IPS-15b (cell line): ENCODE measurements at regions not wholly inside any gene's neighbourhood (a gene's known extent, or its start where the extent isn't known, plus 50 kb on each side); places are given as distances from the start of the nearest gene placed in this dataset.

ENCODE experiments used
- H3K27me3 ChIP-seq: one replicate; pipeline ENCODE4 v1.6.1; 2013; ENCODE audit warnings: low read length; ENCODE audit not compliant: control insufficient read depth, insufficient read depth
- H3K36me3 ChIP-seq: one replicate; pipeline ENCODE4 v1.6.1; 2013; ENCODE audit warnings: low read length; ENCODE audit not compliant: control insufficient read depth, insufficient read depth
- H3K4me1 ChIP-seq: one replicate; pipeline ENCODE4 v1.6.1; 2013; ENCODE audit warnings: mild to moderate bottlenecking, low read length; ENCODE audit not compliant: control insufficient read depth, insufficient read depth
- H3K4me3 ChIP-seq: one replicate; pipeline ENCODE4 v1.5.1; 2013; ENCODE audit warnings: low read depth, low read length
- H3K9ac ChIP-seq: one replicate; pipeline ENCODE4 v1.6.1; 2013; ENCODE audit warnings: low read depth, mild to moderate bottlenecking, low read length
- H3K9me3 ChIP-seq: one replicate; pipeline ENCODE4 v1.6.1; 2013; ENCODE audit warnings: mild to moderate bottlenecking, low read length; ENCODE audit not compliant: control insufficient read depth, insufficient read depth

DNA sequence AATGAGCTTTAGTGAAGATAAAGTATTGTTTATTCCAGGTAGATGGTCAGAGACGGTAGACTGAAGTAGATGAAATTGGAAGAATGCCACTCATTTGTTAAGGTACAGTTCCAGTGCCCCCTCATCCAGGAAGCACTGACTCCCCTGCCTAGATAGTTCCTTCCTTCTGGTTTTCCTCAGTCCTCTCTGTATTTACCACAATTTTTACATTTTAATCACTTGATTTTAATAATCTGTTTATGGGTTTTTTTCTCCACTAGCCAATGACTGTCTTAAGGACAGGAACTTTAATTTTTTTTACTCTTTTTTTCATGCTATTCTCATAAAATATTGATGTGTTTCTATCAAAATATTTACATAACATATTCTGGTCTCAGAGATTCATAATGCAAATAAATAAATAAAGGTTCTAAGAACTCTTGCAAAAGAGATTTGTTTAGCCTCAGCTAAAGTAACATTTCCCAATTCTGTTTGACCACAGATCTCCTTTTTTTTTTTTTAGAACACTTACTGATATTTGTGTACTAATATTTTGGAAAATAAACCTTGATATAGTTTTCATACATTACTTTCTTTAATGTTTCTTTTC lies 651.6 kb downstream of the PLPP3 start:
- H3K4me3 ChIP-seq, result no peak overlapping the region
- no peaks in the 10 kb centered on the region for H3K27me3 ChIP-seq

DNA sequence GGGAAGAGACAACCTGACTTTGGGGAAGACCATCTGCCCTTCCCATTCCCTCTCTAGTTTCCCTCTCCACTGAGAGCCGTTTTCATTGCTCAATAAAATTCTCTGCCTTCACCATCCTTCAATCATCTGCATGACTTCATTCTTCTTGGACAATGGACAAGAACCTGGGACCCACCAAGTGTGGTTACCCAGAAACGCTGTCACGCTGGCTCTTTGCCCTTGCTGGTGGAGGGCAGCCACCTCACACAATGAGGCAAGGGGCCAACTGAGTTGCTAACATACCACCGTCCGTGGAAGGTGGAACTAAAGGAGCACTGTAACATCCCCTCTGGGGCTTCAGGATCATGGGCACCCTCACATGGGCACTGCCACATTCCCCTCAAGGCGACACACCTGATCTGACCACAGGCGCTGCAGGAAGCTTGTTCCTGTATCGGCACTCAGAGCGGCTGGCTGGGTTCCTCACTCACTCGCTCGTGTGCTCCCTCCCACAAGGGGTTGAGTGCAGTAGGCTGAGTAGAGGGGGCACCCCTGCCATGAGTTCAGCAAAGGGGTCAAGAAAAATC lies 652.4 kb downstream of the PLPP3 start:
- H3K27me3 ChIP-seq, result no peaks in the 10 kb centered on the region
- no peaks in the 10 kb centered on the region for H3K9me3 ChIP-seq
- no peaks in the 10 kb centered on the region for H3K36me3 ChIP-seq
- H3K4me3 ChIP-seq, result no peak overlapping the region
- no peak overlapping the region for H3K9ac ChIP-seq
- H3K4me1 ChIP-seq, result no peaks in the 10 kb centered on the region

More for the DNA sequence above, 651.6 kb downstream of the PLPP3 start:
- no peaks in the 10 kb centered on the region for H3K4me1 ChIP-seq
- no peaks in the 10 kb centered on the region for H3K36me3 ChIP-seq
- H3K9ac ChIP-seq, result no peak overlapping the region
- no peaks in the 10 kb centered on the region for H3K9me3 ChIP-seq

DNA sequence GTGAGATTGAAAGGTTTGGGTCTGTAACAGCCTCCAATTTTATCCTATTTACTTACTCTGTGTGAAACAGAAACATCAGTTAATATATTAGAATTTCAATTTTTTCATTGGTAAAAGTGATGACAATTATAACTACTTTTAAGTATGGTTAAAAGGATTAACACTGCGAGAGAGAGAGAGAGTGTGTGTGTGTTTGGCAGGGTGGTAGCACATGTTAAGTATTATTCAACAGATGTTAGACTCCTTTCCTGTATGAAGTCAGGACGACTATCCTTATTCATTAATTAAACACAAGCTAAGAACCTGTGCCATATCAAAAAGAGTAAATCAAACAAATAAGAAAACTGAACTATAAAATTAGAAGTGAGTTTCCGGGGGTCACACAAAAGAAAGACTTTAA lies 662.5 kb downstream of the PLPP3 start:
- Histone ChIP-seq H3K9ac (no peak overlapping the region), H3K4me1 (no peaks in the 10 kb centered on the region), H3K4me3 (no peak overlapping the region), H3K27me3 (no peaks in the 10 kb centered on the region), H3K9me3 (peaks cover 7% of the 10 kb centered on the region), H3K36me3 (no peaks in the 10 kb centered on the region)

DNA sequence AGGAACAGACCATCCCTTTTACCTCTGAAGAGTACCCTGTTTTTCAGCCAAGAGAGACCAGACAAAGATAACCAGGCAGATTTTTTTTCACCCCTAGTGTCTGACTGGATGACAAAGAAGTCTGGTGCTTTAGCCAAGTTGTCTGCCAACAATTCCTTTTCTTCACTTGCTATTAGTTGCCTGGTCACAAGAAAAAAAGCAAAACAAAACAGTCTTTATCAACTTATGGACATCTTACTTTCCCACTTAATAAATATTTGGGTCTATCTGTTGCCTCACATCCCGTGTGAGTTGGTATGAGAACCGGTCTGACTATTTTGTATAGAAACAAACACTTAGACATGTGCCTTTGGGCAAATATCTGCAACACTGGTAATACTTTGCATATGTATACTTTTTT lies 662.9 kb downstream of the PLPP3 start:
- Histone ChIP-seq H3K9ac (no peak overlapping the region), H3K4me1 (no peaks in the 10 kb centered on the region), H3K9me3 (peaks cover 7% of the 10 kb centered on the region), H3K36me3 (no peaks in the 10 kb centered on the region), H3K4me3 (no peak overlapping the region), H3K27me3 (no peaks in the 10 kb centered on the region)

DNA sequence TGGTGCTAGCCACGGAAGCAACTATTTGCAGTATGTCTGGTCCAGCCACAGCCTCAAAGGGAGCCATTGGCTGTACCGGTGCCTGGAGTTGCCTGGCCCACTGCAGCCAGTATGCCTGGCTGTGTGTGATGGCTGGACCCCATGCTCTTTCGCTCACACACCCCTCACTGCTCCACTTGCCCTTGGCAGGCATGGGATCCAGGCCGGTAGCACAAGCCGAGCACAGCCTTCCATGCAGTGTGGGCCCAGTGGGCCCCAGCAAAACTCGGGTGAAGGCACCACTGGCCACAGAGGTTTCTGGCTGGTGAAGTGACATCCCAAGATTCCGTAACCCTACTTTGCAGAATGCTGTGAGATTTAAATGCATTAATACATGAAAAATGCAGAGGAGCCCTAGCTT lies 665.8 kb downstream of the PLPP3 start:
- Histone ChIP-seq H3K36me3 (no peaks in the 10 kb centered on the region), H3K4me3 (no peak overlapping the region), H3K4me1 (no peaks in the 10 kb centered on the region), H3K9ac (no peak overlapping the region), H3K9me3 (peaks cover 7% of the 10 kb centered on the region), H3K27me3 (no peaks in the 10 kb centered on the region)

DNA sequence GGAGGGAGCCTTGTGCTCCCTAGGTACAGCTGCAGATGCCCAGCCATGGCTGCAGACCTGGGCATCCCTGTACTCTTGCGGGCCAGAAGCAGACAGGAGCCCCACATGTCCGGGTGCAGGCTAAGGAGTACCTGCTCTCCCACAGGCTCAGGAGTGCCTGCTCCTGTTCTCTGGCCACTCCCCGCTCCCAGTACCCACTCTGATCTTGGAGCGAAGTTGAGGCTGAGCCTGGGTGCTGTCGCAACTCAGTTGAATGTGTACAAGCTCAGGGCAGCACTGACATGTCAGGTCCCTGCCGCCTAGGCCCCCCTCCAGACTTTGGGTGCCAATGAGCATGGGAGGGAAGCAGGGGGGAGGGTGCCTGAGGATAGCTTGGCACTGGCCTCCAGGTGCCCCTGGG lies 666.9 kb downstream of the PLPP3 start:
- no peaks in the 10 kb centered on the region for H3K36me3 ChIP-seq
- H3K4me1 ChIP-seq, result no peaks in the 10 kb centered on the region
- peaks cover 7% of the 10 kb centered on the region for H3K9me3 ChIP-seq

DNA sequence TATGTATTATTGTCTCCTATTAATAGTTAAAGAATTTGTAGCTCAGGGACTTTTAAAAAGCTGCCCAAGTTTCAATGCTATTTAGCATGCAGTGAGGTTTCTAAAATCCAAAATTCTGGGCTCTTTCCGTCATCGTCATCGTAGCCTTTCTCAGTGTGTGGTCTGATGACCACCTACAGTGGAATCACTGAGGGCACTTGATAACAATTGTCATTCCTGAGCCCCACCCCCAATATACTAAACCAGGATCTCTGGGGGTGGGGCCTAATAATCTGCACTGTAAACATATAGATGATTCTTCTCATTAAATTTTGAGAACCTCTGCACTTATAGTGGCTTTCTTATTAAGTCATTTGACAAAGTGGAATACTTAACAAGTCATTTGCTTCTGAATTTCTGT lies 674.8 kb downstream of the PLPP3 start:
- Histone ChIP-seq H3K4me1 (no peaks in the 10 kb centered on the region), H3K27me3 (no peaks in the 10 kb centered on the region), H3K9ac (no peak overlapping the region), H3K4me3 (no peak overlapping the region), H3K36me3 (no peaks in the 10 kb centered on the region), H3K9me3 (no peaks in the 10 kb centered on the region)

More for the DNA sequence above, 666.9 kb downstream of the PLPP3 start:
- Histone ChIP-seq H3K9ac (no peak overlapping the region), H3K4me3 (no peak overlapping the region), H3K27me3 (no peaks in the 10 kb centered on the region)

DNA sequence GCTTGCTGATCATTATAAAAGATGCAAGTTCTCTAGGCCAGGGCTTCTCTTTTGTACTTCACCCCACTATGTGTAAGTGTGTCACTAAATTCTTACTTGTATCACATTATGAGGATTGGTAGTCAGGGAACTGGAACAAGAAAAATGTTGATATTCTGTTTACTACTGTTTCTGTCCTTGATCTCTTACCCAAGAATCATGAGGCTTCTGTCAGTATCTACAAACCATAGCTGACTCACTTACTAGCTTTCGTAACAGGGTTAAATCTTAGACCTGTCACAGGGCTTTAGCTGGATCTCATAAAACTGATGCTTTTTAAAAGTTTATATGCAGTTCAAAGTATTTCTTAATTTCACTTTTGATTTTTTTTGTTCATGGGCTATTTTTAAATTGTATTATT lies 681.2 kb downstream of the PLPP3 start:
- Histone ChIP-seq H3K4me1 (no peaks in the 10 kb centered on the region), H3K36me3 (no peaks in the 10 kb centered on the region), H3K4me3 (no peak overlapping the region), H3K9ac (no peak overlapping the region), H3K27me3 (no peaks in the 10 kb centered on the region), H3K9me3 (no peaks in the 10 kb centered on the region)

DNA sequence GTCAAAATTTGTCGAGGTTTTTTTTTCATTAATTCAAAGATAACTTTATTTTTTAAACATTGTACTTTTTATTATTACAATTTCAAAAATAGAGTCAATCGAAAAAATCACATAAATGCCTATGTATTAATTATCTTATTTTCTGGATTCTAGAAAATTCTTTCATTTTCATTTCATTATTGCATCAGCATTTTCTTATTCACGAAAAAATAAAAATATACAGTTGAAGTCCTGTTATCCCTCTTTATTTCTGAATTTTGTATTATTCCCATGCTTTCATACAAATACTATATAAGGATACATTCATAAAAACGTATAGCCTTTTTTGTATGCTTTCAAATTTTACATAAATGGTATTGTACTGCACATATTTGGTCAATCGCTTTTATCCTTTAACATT lies 681.0 kb upstream of the USP24 start:
- no peaks in the 10 kb centered on the region for H3K27me3 ChIP-seq
- no peak overlapping the region for H3K9ac ChIP-seq
- no peak overlapping the region for H3K4me3 ChIP-seq
- no peaks in the 10 kb centered on the region for H3K9me3 ChIP-seq
- no peaks in the 10 kb centered on the region for H3K4me1 ChIP-seq
- no peaks in the 10 kb centered on the region for H3K36me3 ChIP-seq

DNA sequence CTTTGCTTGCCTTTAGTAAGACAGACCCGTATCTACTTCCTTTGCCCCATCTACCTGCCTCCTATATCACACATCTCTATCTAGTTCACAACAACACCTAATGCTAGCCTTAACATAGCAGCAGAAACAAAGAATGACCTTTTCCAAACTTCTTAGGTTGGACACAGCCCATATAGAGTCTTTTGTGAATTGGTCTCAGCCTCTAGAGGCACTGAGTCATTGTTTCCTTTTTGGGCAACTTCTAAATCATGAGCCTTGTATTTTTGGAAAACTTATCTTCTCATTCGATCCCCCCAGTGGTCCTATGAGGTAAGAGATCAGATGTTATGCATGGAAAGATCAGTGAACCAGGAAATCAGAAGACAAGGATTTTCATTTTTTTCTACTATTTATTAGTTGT lies 679.4 kb upstream of the USP24 start:
- no peak overlapping the region for H3K4me3 ChIP-seq
- H3K27me3 ChIP-seq, result no peaks in the 10 kb centered on the region
- H3K9ac ChIP-seq, result no peak overlapping the region
- no peaks in the 10 kb centered on the region for H3K9me3 ChIP-seq
- no peaks in the 10 kb centered on the region for H3K4me1 ChIP-seq
- no peaks in the 10 kb centered on the region for H3K36me3 ChIP-seq

DNA sequence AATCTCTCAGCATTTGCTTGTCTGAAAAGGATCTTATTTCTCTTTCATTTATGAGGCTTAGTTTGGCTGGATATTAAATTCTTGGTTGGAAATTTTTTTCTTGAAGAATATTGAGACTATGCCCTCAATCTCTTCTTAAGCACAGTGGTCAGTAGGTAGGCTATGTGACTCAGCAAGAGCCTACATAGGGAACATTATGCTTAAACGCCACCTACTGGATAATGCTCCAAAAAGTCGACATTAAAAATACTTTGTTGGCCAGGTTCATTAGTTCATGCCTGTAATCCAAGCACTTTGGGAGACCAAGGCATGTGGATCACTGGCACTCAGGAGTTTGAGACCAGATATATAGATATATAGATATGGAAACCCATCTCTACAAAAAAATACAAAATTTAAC lies 678.0 kb upstream of the USP24 start:
- no peaks in the 10 kb centered on the region for H3K4me1 ChIP-seq
- H3K36me3 ChIP-seq, result no peaks in the 10 kb centered on the region
- no peak overlapping the region for H3K4me3 ChIP-seq
- no peaks in the 10 kb centered on the region for H3K9me3 ChIP-seq
- H3K9ac ChIP-seq, result no peak overlapping the region
- no peaks in the 10 kb centered on the region for H3K27me3 ChIP-seq

DNA sequence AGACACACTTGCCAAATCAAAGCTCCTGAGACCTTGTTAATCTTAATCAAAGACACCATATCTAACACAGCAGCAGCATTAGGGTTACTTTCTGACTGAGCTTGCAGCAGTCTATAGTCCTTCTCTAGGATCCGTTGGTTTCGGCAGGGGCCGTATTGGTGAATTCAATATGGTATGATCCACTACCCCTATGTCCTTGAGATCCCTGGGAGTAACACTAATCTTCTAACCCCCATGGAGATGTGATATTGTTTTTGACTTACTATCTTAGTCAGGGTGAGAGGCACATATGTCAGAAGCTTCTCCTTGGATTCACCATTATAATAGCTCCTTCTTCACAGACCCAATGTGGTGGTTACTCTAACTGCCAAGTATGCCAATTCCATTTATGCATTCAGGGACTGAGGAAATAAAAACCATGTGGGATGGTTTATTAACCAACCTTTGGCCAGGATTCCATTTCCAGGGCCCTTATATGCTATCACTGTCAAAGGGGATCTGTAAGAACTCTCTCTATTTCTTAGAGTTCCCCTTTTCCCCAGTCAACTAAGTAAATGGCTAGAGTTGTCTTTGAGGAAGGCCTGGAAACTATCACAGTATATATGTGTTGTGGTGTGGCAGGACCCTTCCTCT lies 673.6 kb upstream of the USP24 start:
- Histone ChIP-seq H3K4me3 (no peak overlapping the region), H3K36me3 (no peaks in the 10 kb centered on the region), H3K9me3 (no peaks in the 10 kb centered on the region), H3K27me3 (no peaks in the 10 kb centered on the region), H3K4me1 (no peaks in the 10 kb centered on the region), H3K9ac (no peak overlapping the region)
